ENCODE measurements at regions not wholly inside any gene's neighbourhood (a gene's known extent, or its start where the extent isn't known, plus 50 kb on each side); places are given as distances from the start of the nearest gene placed in this dataset.

GRCh38 chr9:23394189-23394588 lies 431.9 kb downstream of the ELAVL2 start:
- DNase-seq (no peak), ATAC-seq (no peak)
- WGBS, 2 donors = 92% methylated on average over 4 of the region's 4 CpGs
- TF ChIP-seq CTCF (IDR thresholded peaks at IDR 0.05) = no peak
- intact Hi-C loops (cut with DNase I) = no loop called here
- no peak overlapping the region for H3K27ac ChIP-seq
- H3K4me1 ChIP-seq = no peaks in the 10 kb centered on the region
- H3K36me3 ChIP-seq = no peaks in the 10 kb centered on the region
- no peaks in the 10 kb centered on the region for H3K27me3 ChIP-seq
- H3K4me3 ChIP-seq = no peak overlapping the region
- H3K9me3 ChIP-seq = peaks cover 0 to 11% (median 0%) of the 10 kb centered on the region in 11 donors

GRCh38 chr9:23408874-23409273 lies 417.2 kb downstream of the ELAVL2 start:
- DNase-seq (no peak), ATAC-seq (no peak)
- no peaks in the 10 kb centered on the region for H3K36me3 ChIP-seq
- TF ChIP-seq CTCF (IDR thresholded peaks at IDR 0.05) = no peak
- no peak overlapping the region for H3K4me3 ChIP-seq
- H3K27ac ChIP-seq = no peak overlapping the region
- peaks cover 0 to 3% (median 0%) of the 10 kb centered on the region in 11 donors for H3K9me3 ChIP-seq
- no peaks in the 10 kb centered on the region for H3K27me3 ChIP-seq
- intact Hi-C loops (cut with DNase I) = no loop called here
- H3K4me1 ChIP-seq = no peaks in the 10 kb centered on the region

GRCh38 chr9:23412046-23412445 lies 414.0 kb downstream of the ELAVL2 start:
- Histone ChIP-seq H3K27ac (no peak overlapping the region), H3K9me3 (no peaks in the 10 kb centered on the region), H3K4me3 (no peak overlapping the region), H3K27me3 (no peaks in the 10 kb centered on the region), H3K36me3 (no peaks in the 10 kb centered on the region), H3K4me1 (no peaks in the 10 kb centered on the region)
- no peak for TF ChIP-seq CTCF (IDR thresholded peaks at IDR 0.05)
- no peak for ATAC-seq
- DNase-seq = no peak
- WGBS, 2 donors = 57 to 63% methylated on average over 3 of the region's 3 CpGs
- intact Hi-C loops (cut with DNase I) = loop anchor here in 1 of 10 donors (10.0 kb wide), 1 partner anchor 63 kb away; no protein-coding TSS in a partner anchor

GRCh38 chr9:23412458-23412857 lies 413.6 kb downstream of the ELAVL2 start:
- ATAC-seq (no peak), DNase-seq (no peak)
- Histone ChIP-seq H3K4me3 (no peak overlapping the region), H3K27ac (no peak overlapping the region), H3K9me3 (no peaks in the 10 kb centered on the region), H3K4me1 (no peaks in the 10 kb centered on the region), H3K36me3 (no peaks in the 10 kb centered on the region), H3K27me3 (no peaks in the 10 kb centered on the region)
- no peak for TF ChIP-seq CTCF (IDR thresholded peaks at IDR 0.05)
- 76 to 78% methylated on average over 3 of the region's 3 CpGs for WGBS, 2 donors
- intact Hi-C loops (cut with DNase I) = loop anchor here in 1 of 10 donors (10.0 kb wide), 1 partner anchor 62 kb away; no protein-coding TSS in a partner anchor

Measured in heart right ventricle (tissue), 16 donors.